Esophagus muscularis mucosa (tissue), 4 donors: ENCODE measurements at regions not wholly inside any gene's neighbourhood (a gene's known extent, or its start where the extent isn't known, plus 50 kb on each side); places are given as distances from the start of the nearest gene placed in this dataset.

ENCODE experiments used
- CTCF ChIP-seq, 3 experiments: fragments of 200-600 bp in 2 of 3; fragments of 450-650 bp in 1 of 3; sonication (generic) in 2 of 3; IDR thresholded peaks; one replicate each; pipeline ENCODE4 v1.5.1; 2017 to 2019; ENCODE audit warnings: antibody characterized with exemption in 3 of 3, mild to moderate bottlenecking in 2 of 3, moderate library complexity in 1 of 3
- EP300 ChIP-seq: sonication (generic); formaldehyde crosslinking; IDR thresholded peaks from one replicate; pipeline ENCODE4 v1.6.1; 2017; ENCODE audit warnings: antibody characterized with exemption
- POLR2AphosphoS5 ChIP-seq, 2 donors: sonication (generic); formaldehyde crosslinking; IDR thresholded peaks; one replicate each; pipeline ENCODE4 v1.6.1; 2017; ENCODE audit warnings: antibody characterized with exemption in 2 of 2

GRCh38 chr19:46953955-46954501 is 65.6 kb upstream of the NPAS1 start:
- TF ChIP-seq CTCF (IDR thresholded peaks at IDR 0.05) (no peak), EP300 (no peak), POLR2AphosphoS5 (IDR thresholded peaks at IDR 0.05) (no peak)
